HK-2 (cell line): ENCODE measurements at regions not wholly inside any gene's neighbourhood (a gene's known extent, or its start where the extent isn't known, plus 50 kb on each side); places are given as distances from the start of the nearest gene placed in this dataset.
"Not testable (repeated sequence)": the region's sequence is repeated elsewhere in the genome, so short reads cannot be mapped to it uniquely, and the experiment has no call there.

Experiments
- DNase-seq: peaks from one replicate; pipeline ENCODE4 v3.0.0-alpha.2; 2018; ENCODE audit not compliant: unreplicated experiment

DNA sequence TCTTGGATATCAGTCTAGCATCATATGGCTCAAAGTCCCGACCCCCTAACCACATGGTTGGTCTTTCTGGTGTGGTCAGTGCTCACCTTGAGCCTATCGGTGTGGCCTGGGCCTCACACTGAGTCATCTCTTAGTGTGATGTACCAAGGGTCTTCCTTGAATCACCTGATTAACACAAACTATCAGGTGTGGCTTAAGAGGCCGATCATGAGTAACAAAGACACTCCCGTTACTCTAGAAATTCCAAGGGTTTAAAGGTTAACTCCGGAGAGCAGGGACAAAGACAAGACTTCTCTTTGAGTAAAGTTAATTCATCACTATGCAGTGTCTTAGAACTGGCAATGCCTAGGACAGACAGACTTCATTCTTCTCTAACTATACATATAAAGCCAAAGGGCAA, 52.3 kb upstream of the ARMC3 start:
- DNase-seq = no peak

DNA sequence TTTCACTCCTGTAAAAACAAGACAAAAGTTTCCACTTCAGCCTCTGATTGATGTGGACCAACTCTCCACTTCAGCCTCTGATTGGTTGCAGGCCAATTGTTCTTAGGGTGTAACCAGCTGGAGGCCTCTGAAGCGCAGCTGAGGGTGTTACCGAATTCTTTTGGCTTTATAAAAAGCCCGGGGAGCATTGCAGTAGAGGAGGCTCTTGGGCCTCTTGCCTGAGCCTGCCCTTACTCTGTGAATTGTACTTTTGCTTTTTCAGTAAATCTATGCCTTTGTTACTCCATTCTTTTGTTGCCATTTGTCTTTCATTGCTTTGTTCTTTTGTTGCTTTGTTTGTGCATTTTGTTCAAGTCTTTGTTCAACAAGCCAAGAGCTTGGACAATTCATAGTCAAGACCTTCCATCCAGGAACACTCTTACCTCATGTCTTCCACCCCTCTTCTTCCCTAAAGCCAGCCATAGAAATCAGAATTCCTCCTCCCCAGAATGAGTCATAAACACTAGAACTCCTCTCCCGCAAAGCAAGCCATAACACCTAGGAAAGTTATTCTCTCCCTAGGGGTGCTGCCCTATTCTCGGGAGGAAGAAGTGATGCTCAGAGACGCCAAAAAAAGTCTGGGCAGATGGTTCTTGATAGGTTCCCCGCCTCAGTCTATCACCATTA, 53.5 kb upstream of the ARMC3 start:
- DNase-seq = no peak

DNA sequence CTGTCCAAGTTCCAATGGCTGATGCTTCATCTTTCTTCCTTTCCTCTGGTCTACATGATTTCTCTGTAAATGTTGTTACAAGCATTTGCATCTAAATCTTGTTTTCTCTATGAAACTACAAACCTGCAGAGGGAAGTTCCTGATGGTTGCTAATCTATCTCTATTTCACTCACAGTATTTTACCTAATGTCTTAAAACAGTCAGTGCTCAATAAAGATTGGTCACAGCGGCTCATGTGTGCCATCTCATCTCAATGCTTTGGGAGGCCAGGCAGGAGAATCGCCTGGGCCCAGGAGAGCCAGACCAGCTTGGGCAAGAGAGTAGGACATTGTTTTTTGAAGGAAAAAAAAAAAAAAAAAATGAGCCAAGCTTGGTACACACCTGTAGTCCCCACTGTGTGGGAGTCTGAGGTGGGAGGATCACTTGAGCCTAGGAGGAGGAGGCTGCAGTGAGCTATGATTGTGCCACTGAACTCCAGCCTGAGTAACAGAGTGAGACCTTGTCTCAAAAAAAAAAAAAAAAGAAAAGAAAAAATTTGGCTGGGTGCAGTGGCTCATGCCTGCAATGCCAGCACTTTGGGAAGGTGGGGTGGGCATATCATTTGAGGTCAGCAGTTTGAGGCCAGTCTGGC, 71.3 kb upstream of the ARMC3 start:
- DNase-seq = no peak

DNA sequence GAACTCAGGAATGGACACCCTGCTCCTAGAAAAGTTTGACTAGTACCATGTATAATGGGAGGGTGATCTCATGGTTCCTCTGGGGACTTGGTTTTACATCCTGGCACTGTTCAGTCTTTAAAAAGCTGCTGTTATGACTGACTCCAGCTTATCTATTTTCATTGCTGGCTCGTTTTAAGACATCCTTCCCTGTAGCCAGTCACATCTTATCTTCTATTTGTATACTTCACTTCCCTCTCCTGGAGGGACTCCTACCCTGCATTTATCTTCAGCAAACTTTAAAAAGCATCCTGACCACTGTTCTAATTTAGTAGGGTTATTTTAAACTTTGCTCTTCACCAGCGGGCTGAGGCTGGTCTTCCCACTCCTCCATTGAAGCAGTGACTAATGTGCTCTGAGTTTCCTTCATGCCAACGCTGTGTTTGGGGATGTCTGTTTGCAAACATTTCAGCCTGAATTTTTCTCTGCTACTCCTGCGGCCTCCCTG, 72.9 kb upstream of the ARMC3 start:
- DNase-seq = no peak

DNA sequence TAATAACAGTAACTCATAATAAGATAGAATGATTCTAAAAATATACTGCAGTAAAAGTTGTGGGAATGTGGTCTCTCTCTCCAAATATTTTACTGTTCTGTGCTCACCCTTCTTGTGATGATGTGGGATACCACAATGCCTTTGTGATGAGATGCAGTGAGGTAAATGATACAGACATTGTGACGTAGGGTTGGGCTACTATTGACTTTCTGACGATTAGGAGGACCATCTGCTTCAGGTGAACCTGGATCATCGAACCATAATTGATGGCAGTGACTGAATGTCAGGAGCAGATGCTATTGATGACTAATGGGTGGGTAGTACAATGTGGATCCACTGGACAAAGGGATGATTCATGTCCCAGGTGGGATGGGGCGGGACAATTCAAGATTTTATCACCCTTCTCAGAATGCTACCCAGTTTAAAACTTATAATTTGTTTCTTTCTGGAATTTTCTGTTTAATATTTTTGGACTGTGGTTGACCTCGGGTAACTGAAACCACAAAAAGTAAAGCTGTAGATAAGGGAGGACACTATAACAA, 73.9 kb upstream of the ARMC3 start:
- DNase-seq = no peak

DNA sequence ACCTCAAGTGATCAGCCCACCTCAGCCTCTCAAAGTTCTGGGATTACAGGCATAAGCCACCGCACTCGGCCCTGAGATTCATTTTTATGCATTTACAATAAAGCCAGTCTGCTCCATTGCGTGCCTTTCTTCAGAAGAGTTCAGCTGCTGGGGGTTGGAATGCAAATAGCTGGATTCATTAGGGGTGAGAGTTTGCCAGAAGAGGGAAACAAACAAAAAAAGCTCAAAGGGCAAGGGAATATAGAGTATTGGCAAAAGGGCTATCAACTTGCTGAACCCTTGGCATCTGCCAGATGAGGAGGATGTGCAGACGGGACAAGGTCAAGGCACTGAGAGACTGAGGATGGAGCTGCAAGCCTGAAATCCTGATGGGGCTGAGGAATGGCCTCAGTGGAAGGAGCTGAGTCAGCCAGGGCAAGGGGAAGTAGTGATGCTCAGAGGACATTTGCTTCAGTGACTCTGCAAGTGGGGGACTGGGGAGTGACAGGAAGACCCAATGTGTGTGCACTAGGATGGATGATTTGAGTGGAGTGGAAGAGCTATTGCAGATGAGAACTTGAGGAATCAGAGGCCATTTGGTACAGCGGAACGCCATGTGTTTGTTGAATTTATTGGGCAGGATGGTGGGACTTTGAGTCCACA, 75.0 kb upstream of the ARMC3 start:
- DNase-seq = no peak

DNA sequence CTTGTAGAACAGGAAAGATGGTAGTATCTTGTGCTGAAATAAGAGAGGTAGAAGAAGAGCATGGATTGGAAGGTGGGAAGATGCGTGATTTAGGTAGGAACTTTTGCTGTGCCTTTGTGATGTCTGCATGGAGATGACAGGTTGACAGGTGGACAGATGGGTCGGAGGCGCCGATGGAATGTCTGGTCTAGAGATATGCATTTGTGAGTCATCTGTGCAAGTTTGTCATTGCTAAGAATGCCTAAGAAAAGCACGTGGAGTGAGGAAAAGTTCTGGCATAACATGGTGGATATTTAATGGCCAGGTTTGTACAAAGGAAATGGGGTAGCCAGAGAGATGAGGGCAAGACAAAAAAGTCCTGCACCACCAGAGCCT, 76.0 kb upstream of the ARMC3 start:
- DNase-seq = no peak

DNA sequence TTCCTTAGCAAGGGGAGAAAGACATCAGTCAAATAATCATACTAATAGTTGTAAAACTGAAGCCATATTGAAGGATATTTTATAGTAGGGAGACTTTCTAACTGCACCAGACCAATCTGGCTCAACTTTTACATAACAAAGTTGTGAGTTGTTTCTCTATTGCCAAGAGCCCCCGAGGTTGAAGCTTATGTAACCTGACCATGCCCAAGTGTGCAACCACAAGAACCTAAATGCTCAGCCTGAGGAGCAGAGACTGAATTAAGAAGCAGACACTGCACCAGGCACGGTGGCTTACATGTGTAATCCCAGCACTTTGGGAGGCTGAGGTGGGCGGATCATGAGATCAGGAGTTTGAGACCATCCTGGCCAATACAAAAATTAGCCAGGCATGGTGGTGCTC, 77.3 kb upstream of the ARMC3 start:
- no peak for DNase-seq

DNA sequence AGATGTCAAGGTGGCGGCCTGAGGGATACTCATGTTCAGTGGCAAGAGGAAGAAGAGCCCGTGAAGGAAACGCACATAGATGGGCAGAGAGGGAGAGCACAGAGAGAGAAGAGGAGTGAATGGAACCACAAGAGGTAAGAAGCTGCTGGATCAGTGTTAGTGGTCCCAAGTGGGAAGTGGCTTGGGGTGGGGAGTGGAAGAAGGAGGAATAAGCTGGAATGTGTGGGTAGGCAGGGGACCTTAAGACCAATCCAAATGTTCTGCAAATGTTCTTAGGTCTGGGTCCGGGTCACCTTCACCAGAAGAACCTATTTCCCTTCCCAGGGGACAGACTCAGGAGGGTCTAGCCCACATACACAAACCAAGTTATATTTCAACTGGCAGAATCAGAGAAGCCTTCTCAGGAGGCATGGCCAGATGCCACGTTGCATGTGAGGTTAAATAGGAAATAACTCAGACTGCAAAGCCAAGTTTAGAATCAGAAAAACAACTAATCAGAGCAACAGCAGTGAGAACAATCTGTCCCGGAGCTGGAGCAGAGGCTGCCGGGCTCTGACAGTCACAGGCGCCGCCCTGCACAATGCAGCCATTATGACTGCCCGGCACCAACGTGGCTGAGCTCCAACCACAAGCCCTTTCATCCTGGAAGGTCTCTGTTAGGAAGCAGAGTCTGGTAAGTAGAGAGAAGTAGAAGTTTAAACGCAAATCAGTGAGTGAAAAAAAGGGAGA, 78.6 kb upstream of the ARMC3 start:
- no peak for DNase-seq

DNA sequence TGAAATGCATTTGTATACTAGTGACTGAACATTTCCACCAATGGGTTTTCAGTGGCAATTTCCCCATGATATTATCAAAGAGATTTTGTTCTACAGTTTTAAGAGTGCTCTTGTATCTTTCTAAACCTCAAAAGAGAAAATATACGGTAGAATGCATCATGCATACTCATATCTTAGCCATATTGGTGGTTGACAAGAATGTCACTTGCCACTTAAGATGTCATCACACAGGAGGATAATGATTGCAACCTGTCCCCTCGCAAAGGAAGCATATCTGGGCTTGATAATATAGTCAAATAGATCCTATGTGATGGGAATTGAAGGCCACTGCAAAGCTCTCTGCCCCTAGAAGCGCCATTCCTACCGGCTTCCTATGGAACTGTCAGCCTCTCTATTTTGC, 79.3 kb upstream of the ARMC3 start:
- DNase-seq = no peak

DNA sequence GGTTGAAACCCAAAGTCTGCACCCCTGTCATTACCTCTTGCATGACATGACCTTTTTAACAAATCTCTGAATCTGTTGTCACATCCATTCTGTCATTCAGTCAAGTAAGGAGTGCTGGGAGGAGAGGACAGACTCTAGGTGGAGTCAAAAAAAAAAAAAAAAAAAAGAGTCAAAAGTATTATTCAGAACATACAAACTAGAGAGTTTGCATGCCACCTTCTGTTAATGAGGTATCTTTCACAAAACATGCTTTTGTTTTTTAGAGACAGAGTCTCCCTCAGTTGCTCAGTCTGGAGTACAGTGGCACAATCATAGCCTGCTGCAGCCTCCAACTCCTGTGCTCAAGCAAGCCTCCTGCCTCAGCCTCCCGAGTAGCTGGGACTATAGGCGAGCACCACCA, 81.6 kb upstream of the ARMC3 start:
- no peak for DNase-seq

DNA sequence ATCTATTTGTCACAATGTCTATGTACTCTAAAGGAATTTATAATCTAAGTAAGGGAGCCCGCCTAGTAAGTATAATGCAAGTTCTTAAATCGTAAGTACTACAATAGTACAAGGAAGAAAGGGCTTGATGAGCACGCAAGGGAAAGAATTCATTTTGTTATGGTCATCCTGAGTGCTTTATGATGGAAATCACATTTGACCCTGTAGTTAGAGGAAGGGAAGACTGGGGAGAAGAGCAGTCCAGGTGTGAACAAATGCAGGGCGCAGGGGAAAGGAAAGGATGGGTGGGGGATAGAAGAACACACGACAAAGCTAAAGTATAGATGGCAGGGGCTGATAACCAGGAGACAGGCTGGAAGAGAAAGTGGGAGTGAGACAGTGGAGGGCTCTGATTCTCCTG, 88.2 kb upstream of the ARMC3 start:
- no peak for DNase-seq

DNA sequence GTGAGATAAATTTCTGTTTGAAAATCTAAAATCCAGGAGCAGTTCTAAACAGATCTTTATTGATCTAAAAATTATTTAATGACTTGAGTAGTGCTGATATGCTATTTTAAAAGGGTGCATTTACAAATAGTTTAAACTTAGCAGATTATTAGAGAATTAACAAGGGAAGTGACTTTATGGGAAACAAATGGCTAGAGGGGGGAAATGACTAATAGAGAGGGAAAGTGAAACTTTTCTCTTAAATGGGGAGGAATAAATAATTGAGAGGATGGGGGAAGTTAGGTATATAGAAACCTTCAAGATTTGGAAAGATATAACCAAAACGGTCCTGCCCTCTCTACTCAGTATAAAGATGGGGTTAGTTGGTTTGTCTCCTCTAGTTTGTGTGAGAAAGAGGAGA, 90.1 kb upstream of the ARMC3 start:
- DNase-seq = no peak

DNA sequence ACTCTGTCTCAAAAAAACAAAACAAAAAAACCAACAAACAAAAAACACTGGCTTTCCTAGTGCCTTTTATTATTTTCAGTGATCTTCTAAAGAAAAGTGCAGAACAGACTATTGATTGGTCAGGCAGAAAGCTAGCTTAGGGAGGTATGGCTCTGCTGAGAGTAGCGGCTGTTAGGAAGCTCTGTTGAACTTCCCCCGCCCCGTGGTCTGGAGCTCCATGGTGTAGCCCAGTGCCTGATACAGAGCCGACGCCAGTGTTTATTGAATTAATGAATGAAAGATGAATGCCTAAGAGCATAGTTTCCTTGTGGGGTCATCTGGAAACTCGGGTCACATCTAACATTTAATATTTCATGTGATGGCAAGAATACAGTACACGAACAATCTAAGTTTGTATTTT, 90.5 kb upstream of the ARMC3 start:
- DNase-seq = no peak

DNA sequence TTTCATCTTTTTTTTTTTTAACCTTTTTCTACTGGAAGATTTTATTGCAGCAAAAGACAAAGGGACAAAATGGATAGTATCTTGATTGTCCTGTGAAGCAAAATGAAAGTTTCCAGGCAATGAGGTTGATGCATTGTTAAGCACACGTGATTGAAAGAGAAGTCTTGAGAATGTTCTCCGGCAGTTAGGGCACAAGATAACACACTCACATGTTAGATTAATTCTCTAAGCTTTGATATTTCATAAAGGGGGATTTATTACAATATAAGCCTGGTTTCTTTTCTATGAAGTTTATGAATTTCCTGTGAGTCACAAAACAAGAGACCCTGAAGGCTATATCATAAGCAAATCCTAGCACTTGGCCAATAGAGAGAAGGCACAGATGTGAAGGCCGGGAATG, 93.4 kb upstream of the ARMC3 start:
- DNase-seq = no peak

DNA sequence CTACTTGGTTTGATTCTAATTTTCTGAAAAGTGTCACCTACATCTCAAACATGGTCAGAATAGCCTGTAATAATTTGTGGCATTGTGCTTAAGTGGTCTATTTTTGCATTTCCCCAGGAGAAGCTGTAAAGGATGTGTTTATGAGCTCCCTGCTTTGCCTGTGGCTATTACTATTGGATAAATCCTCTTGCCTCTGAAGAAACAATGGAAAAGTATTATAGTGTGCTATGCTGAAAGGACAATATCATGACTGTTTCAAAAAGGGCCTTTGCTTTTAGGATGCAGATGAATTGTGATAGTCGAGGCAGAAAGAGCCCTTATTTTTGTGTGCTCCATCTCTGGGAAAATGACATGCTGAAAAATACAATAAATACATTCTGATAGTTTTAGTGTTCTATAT, 94.1 kb upstream of the ARMC3 start:
- no peak for DNase-seq

DNA sequence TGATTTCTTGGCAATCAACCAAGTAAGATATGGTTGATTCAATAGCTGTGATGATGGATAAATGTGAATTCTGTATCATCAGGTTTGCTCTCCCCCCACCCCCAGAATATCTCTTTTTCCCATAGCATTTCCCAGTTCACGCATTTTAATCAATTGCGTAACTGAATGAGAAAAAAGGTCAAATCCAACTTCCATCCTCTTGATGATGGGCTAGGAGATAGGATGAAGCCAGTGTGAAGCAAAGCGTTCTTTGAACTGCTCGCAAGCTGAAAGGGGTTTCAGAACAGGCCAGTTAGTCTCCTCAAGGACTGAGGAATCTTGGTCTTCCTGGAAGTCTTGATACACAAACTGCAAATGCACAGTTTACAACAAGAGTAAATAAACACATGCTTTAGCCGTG, 94.5 kb upstream of the ARMC3 start:
- no peak for DNase-seq

DNA sequence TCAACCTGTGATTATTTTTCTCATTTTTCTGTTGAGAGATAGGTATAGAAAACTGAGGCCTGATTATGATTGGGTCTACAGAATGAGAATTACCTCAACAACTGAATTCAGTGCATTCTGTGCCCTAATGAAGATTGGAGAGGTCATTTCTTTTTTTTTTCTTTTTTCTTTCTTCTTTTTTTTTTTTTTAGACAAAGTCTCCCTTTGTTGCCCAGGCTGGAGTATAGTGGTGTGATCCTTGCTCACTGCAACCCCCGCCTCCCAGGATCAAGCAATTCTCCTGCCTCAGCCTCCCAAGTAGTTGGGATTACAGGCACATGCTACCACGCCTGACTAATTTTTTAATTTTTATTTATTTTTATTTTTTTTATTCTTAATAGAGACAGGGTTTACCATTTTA, 95.0 kb upstream of the ARMC3 start:
- no peak for DNase-seq

DNA sequence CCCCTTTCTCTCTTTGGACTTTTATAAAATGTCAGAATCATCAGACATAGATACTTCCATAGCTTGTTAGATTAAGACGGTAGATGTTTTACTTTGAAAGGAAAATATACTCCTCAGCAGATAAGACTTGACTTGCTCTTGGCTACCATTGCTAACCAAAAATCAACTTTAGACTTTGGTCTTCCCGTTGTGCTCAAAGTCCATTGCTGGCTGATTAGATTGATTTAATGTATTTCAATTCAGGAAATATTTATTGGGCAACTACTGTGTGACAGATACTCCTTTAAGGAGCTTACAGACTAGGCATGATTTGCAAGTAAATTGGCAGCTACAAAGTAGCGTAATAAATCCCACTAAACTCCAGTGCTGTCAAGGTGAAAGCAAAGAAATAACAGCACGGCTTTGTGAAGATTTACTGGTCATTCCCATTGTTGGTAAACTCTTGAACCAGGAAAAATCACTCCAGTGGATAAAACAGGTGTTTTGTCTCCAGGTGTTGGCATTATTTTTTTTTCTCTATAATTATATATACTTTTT, 95.7 kb upstream of the ARMC3 start:
- DNase-seq = no peak

DNA sequence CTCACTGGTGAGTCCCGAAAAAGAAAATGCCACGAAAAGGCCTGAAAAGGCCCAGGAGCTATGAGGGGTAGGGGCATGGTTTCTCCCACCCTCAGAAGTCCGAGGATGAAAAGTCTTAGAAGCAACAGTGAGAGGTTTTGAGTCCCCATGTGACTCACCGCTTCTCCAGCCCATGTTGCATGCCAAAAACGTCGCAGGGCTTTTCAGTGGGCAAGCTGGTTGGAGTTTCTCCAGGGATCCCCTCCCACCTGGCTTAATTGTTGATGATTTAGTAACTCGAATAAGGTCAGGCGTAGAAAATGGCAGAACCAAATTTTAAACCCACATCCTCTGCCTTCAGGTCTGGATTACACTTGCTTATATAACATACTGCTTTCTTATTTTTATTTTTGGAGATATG, 96.3 kb upstream of the ARMC3 start:
- DNase-seq = no peak

DNA sequence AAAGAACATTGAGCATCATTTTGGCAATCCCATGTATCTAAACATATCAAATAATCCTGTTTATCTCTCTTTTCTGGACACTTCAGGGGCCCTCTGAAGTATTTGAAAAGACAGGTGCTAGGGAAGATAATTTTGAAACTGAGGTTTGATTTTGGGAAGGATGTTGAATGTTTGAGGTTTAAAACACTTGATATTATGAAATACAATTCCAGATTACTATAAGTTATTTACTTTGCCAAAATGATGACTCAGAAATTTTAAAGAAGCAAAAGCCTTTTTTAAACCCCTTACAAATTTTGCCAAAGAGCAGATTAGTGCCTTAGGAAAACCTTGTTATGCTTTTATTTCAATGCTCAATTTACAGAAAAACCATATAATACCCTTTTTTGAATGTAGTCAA, 99.1 kb upstream of the ARMC3 start:
- not testable (repeated sequence) for DNase-seq

DNA sequence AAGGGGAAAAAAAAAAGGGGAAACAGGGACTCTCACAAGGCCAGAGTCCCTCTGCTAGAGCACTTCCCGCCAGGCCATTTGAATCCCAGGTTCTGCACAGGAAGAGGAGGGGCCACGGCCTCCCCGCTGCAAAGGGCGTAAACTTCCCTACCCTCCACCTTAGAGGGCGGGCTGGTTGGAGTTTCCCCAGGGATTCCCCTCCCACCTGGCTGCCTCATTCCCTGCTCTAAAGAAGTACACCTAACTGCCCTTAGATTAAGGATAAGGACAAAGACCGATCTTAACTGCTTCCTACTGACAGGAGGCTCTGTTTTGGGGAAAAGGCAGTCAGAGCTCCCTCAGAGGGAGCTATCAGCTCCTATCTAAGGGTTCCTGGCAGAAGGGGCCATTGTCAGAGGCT, 102.0 kb upstream of the ARMC3 start:
- DNase-seq = no peak
